ENCODE measurements at regions not wholly inside any gene's neighbourhood (a gene's known extent, or its start where the extent isn't known, plus 50 kb on each side); places are given as distances from the start of the nearest gene placed in this dataset.

GRCh38 chrX:51437521-51437920, 58.9 kb downstream of the NUDT11 start:
- DNase-seq, result no peak

DNA sequence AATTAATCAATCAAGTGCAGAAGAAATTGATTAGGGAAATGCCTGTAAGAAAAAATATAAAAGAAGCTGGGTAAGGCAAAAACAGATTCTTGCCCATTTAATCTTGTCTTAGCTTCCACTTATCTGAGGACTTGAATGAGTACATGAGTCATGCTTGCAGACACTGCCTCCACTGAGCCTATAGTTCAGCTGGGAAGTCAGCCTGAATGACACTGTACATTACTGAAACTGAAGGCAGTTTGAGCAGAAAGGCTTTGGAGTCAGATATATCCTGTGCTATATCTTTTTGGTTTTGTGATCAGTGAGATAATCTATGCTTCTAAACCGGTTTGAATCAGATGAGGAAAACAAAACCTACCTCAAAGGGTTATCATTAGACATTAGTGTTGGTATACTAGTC, 61.3 kb downstream of the NUDT11 start:
- no peak for DNase-seq

- no peak for DNase-seq
Observed at GRCh38 chrX:51421972-51422597, 74.3 kb downstream of the NUDT11 start.

GRCh38 chrX:51420610-51421009, 75.8 kb downstream of the NUDT11 start:
- DNase-seq, result peak; percentile 0

- DNase-seq, result no peak
Observed at GRCh38 chrX:51408462-51408861, 75.8 kb downstream of the NUDT10 start.

GRCh38 chrX:51407520-51408409, 75.1 kb downstream of the NUDT10 start:
- DNase-seq, result no peak

DNA sequence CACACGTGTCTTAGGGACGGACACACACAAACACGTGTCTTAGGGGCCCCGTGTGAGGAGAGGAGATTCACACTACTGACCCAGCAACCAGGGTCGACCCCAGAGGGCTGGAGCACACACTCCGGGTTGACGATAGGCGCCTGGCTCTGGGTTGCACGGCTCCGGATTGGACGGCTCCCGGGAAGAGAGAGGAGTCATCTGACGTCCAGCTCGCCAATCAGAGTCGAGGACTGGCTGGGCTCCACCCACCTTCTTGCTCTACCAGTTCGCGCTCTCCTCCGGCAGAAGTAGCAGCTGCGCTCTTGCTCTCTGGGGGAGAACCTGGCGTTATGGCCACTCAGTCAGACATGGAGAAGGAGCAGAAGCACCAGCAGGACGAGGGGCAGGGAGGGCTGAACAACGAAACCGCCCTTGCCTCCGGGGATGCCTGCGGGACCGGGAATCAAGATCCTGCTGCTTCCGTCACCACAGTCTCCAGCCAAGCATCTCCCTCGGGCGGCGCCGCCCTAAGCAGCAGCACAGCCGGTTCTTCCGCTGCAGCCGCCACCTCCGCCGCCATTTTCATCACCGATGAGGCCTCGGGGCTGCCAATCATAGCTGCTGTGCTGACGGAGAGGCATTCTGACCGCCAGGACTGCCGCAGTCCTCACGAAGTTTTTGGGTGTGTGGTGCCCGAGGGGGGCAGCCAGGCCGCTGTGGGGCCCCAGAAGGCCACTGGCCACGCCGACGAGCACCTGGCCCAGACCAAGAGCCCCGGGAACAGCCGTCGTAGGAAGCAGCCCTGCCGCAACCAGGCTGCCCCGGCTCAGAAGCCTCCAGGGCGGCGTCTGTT, 74.3 kb downstream of the NUDT10 start:
- no peak for DNase-seq

- DNase-seq, result no peak
Observed at GRCh38 chrX:51404445-51404844, 71.8 kb downstream of the NUDT10 start.

- DNase-seq, result no peak
Observed at GRCh38 chrX:51395810-51396728, 63.4 kb downstream of the NUDT10 start.

- no peak for DNase-seq
Observed at GRCh38 chrX:51395480-51395809, 62.8 kb downstream of the NUDT10 start.
